GM12878 (cell line): ENCODE measurements at regions not wholly inside any gene's neighbourhood (a gene's known extent, or its start where the extent isn't known, plus 50 kb on each side); places are given as distances from the start of the nearest gene placed in this dataset.
"Not testable (repeated sequence)": the region's sequence is repeated elsewhere in the genome, so short reads cannot be mapped to it uniquely, and the experiment has no call there.

Experiments used
- ATAC-seq: fragments of 200-7000 bp; cut with Tn5 transposase; 3 replicates; pipeline ENCODE4 v1.9.1; 2020; ENCODE audit warnings: mild to moderate bottlenecking, moderate library complexity
- BruUV-seq: library from RNA; stranded (reverse); fragments of 400-500 nt; replicated peaks from 2 replicates; lab custom pipeline; 2021; lab: Mats Ljungman, UMichigan
- CTCF ChIA-PET: fragments of 300-600 bp; sonication (Branson Sonifier 250); formaldehyde crosslinking; extraction: SDS; loops from one replicate; lab custom pipeline; 2021; ENCODE audit warnings: inconsistent platforms; lab: Yijun Ruan, JAX
- POLR2A ChIA-PET: fragments of 350-600 bp; formaldehyde crosslinking; extraction: SDS; loops from one replicate; lab custom pipeline; 2021; ENCODE audit warnings: inconsistent platforms; lab: Charles Lee
- RAD21 ChIA-PET: fragments of 300-600 bp; sonication (Branson Sonifier 250); formaldehyde crosslinking; loops from one replicate; lab custom pipeline; 2023; ENCODE audit warnings: antibody characterized with exemption; ENCODE audit not compliant: unreplicated experiment; lab: Charles Lee
- SMC1A ChIA-PET: fragments of 300-600 bp; sonication (Branson Sonifier 250); formaldehyde crosslinking; loops from one replicate; lab custom pipeline; 2023; ENCODE audit not compliant: unreplicated experiment, uncharacterized antibody; lab: Charles Lee
- DNase-seq: peaks from one replicate; pipeline ENCODE4 v3.0.0-alpha.2; 2011; ENCODE audit warnings: low read depth, low spot score
- FAIRE-seq: peaks from 3 replicates; lab custom pipeline; 2011; peaks lifted over from hg19 to GRCh38; lab: Jason Lieb, UNC
- H2AFZ ChIP-seq: 2 replicates; pipeline ENCODE4 v1.6.0; 2011; ENCODE audit warnings: low read depth, low read length, control low read depth; ENCODE audit not compliant: control insufficient read depth
- H3K27ac ChIP-seq: 2 replicates; pipeline ENCODE4 v1.5.1; 2011; ENCODE audit warnings: control low read depth; ENCODE audit not compliant: control insufficient read depth, insufficient read depth
- H3K27me3 ChIP-seq, 2 experiments: replicated peaks in 1 of 2; 2 replicates each; pipeline versions ENCODE4 v1.6.0 to v1.6.1; 2011; ENCODE audit warnings: low read length in 1 of 2; ENCODE audit not compliant: control insufficient read depth in 2 of 2, insufficient read depth in 2 of 2
- H3K36me3 ChIP-seq, 2 experiments: 2 replicates each; pipeline ENCODE4 v1.5.1; 2011; ENCODE audit warnings: low read length in 1 of 2; ENCODE audit not compliant: control insufficient read depth in 2 of 2, insufficient read depth in 2 of 2
- H3K4me1 ChIP-seq: 2 replicates; pipeline ENCODE4 v1.6.1; 2011; ENCODE audit warnings: mild to moderate bottlenecking, low read length, moderate library complexity, mixed read lengths; ENCODE audit not compliant: control insufficient read depth, insufficient read depth
- H3K4me2 ChIP-seq: 2 replicates; pipeline ENCODE4 v1.6.0; 2011; ENCODE audit warnings: control low read depth; ENCODE audit not compliant: control insufficient read depth, insufficient read depth
- H3K4me3 ChIP-seq: fragments of 200-600 bp; sonication (generic); 2 replicates; pipeline ENCODE4 v1.5.1; 2016
- H3K79me2 ChIP-seq: 2 replicates; pipeline ENCODE4 v1.6.0; 2011; ENCODE audit warnings: low read length; ENCODE audit not compliant: control insufficient read depth, insufficient read depth
- H3K9ac ChIP-seq: 2 replicates; pipeline ENCODE4 v1.8.0; 2011; ENCODE audit warnings: low read length, control low read depth, mixed read lengths; ENCODE audit not compliant: control insufficient read depth, insufficient read depth
- H3K9me3 ChIP-seq: replicated peaks from 3 replicates; pipeline ENCODE4 v1.5.1; 2011; ENCODE audit warnings: mild to moderate bottlenecking, low read length; ENCODE audit not compliant: control insufficient read depth, insufficient read depth
- H4K20me1 ChIP-seq: 2 replicates; pipeline ENCODE4 v1.6.0; 2011; ENCODE audit not compliant: control insufficient read depth, insufficient read depth
- BCL3 ChIP-seq: IDR thresholded peaks from 2 replicates; pipeline ENCODE4 v1.6.1; 2011; ENCODE audit warnings: borderline replicate concordance, low read depth, mild to moderate bottlenecking, moderate library complexity, low read length; ENCODE audit not compliant: insufficient read depth, poor library complexity, severe bottlenecking
- HDAC2 ChIP-seq: fragments of 200-600 bp; sonication (generic); IDR thresholded peaks from 2 replicates; pipeline ENCODE4 v1.6.1; 2017
- IKZF2 ChIP-seq, 2 experiments: fragments of 450-650 bp; IDR thresholded peaks; 2 replicates each; pipeline ENCODE4 v1.6.1; 2017; ENCODE audit warnings: mild to moderate bottlenecking in 2 of 2, moderate library complexity in 2 of 2
- KLF5 ChIP-seq: fragments of 450-650 bp; IDR thresholded peaks from 2 replicates; pipeline ENCODE4 v1.6.1; 2014; ENCODE audit warnings: mild to moderate bottlenecking; ENCODE audit not compliant: partially characterized antibody
- MLLT1 ChIP-seq: fragments of 450-650 bp; IDR thresholded peaks from 2 replicates; pipeline ENCODE4 v1.6.1; 2016; ENCODE audit warnings: mild to moderate bottlenecking
- MTA2 ChIP-seq: fragments of 450-650 bp; IDR thresholded peaks from 2 replicates; pipeline ENCODE4 v1.6.1; 2016; ENCODE audit warnings: low read depth, mild to moderate bottlenecking, moderate library complexity
- NFIC ChIP-seq: IDR thresholded peaks from 2 replicates; pipeline ENCODE4 v1.6.1; 2012; ENCODE audit warnings: low read depth, mild to moderate bottlenecking, inconsistent platforms, low read length, moderate library complexity
- RFX5 ChIP-seq: IDR thresholded peaks from 2 replicates; pipeline ENCODE4 v1.6.1; 2011; ENCODE audit warnings: low read depth, low read length, improper control_type of control experiment
- SUPT20H ChIP-seq: IDR thresholded peaks from 2 replicates; pipeline ENCODE4 v1.6.1; 2011; ENCODE audit warnings: low read depth, mild to moderate bottlenecking, low read length, moderate library complexity, borderline replicate concordance; ENCODE audit not compliant: control insufficient read depth
- TCF12 ChIP-seq: IDR thresholded peaks from 2 replicates; pipeline ENCODE4 v1.6.1; 2011; ENCODE audit warnings: low read depth, mild to moderate bottlenecking, low read length
- ZZZ3 ChIP-seq: IDR thresholded peaks from 2 replicates; pipeline ENCODE4 v1.6.1; 2011; ENCODE audit warnings: low read depth; ENCODE audit not compliant: control insufficient read depth, insufficient read length
- WGBS: methylation state at CpG from one replicate; pipeline ENCODE4 v1.1.6; 2016; ENCODE audit warnings: low lambda C conversion rate; ENCODE audit not compliant: insufficient replicate concordance, insufficient coverage; ENCODE audit errors: missing lambda C conversion rate; 5-methylcytosine and 5-hydroxymethylcytosine counted together
- in situ Hi-C: fragments of 300-500 bp; cut with MboI; formaldehyde crosslinking; loops from 9 replicates; pipeline ENCODE4 v1.14.3; 2018; ENCODE audit warnings: mixed read lengths
- intact Hi-C: fragments of 100-400 bp; cut with micrococcal nuclease; formaldehyde crosslinking; loops from one replicate; pipeline ENCODE4 v1.14.2; 2022; ENCODE audit not compliant: unreplicated experiment

- Histone ChIP-seq H3K27ac (no peak overlapping the region), H3K9ac (no peak overlapping the region), H3K36me3 (no peaks in the 10 kb centered on the region), H2AFZ (no peak overlapping the region), H3K4me1 (no peaks in the 10 kb centered on the region), H3K4me3 (no peak overlapping the region), H3K4me2 (no peak overlapping the region), H3K27me3 (no peaks in the 10 kb centered on the region), H4K20me1 (no peaks in the 10 kb centered on the region), H3K9me3 (no peaks in the 10 kb centered on the region), H3K79me2 (no peaks in the 10 kb centered on the region)
- ChIA-PET POLR2A (no interaction called here), SMC1A (no interaction called here), CTCF (no interaction called here), RAD21 (no interaction called here)
- FAIRE-seq (no peak), ATAC-seq (peak; percentile 78), DNase-seq (no peak)
- intact Hi-C loops (no loop called here), in situ Hi-C loops (no loop called here)
- no peak for TF ChIP-seq ZZZ3
- TF ChIP-seq TCF12, result no peak
- no peak for TF ChIP-seq IKZF2 (IDR thresholded peaks at IDR 0.05)
- TF ChIP-seq KLF5, result no peak
- TF ChIP-seq NFIC, result no peak
- TF ChIP-seq MLLT1, result no peak
- no peak for TF ChIP-seq BCL3
- no peak for TF ChIP-seq RFX5
- TF ChIP-seq HDAC2, result no peak
- no peak for TF ChIP-seq SUPT20H
- no peak for TF ChIP-seq MTA2
- WGBS, result 28% methylated on average over 16 of the region's 16 CpGs
- no TSS peak for BruUV-seq
Observed at GRCh38 chr4:132809298-132810032, 339.6 kb upstream of the PCDH10 start.

- ATAC-seq, H4K20me1 ChIP-seq, CTCF ChIA-PET, H3K4me3 ChIP-seq, H3K9me3 ChIP-seq, H3K9ac ChIP-seq, RAD21 ChIA-PET, SMC1A ChIA-PET, H3K27me3 ChIP-seq, H2AFZ ChIP-seq, H3K79me2 ChIP-seq, H3K4me1 ChIP-seq, FAIRE-seq, in situ Hi-C loops, DNase-seq, H3K36me3 ChIP-seq, BruUV-seq, H3K4me2 ChIP-seq, POLR2A ChIA-PET, H3K27ac ChIP-seq, intact Hi-C loops: not testable (repeated sequence)
- 21% methylated on average over 2 of the region's 2 CpGs for WGBS
Observed at GRCh38 chr4:132813061-132813460, 336.0 kb upstream of the PCDH10 start.
